Hindlimb muscle (tissue), 1 donor: ENCODE measurements at regions not wholly inside any gene's neighbourhood (a gene's known extent, or its start where the extent isn't known, plus 50 kb on each side); places are given as distances from the start of the nearest gene placed in this dataset.

Experiments
- DNase-seq: peaks from one replicate; pipeline ENCODE4 v3.0.0-alpha.2; 2013

DNA sequence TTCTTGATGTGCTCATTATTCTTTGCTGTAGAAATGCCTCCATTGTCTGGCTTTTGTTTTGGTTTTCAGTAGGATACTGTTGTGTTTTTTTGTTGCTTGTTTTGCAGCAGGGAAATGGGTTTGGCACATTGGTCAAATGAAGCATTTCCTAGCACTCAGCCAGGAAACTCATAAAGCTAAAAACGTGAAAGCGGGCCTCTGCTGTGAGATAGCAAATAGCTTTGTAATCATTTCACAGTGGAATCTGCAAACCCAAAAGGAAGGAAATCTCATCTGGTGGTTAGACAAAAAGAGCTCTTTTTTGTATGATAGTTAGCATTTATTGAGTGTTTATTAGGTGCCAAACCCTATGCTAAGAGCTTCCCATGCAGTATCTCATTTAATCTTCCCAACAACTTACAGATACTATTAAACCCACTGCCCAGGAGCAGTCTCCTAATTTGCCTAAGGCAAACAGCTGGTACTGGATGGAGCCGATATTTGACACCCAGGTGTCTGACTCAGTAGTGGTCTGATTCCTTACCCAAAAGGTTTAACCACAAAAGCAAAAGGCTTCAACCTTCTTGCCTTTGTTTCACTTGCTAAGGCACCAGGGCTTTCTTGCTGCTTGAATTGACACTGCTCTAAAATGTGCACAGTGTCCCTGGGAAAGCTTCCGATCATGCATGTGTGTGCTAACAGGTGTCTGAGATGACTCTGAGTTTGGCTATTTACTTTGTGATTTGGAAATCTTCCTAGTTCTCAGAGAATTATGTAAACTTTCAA, 527.9 kb upstream of the MDFIC2 start:
- no peak for DNase-seq

DNA sequence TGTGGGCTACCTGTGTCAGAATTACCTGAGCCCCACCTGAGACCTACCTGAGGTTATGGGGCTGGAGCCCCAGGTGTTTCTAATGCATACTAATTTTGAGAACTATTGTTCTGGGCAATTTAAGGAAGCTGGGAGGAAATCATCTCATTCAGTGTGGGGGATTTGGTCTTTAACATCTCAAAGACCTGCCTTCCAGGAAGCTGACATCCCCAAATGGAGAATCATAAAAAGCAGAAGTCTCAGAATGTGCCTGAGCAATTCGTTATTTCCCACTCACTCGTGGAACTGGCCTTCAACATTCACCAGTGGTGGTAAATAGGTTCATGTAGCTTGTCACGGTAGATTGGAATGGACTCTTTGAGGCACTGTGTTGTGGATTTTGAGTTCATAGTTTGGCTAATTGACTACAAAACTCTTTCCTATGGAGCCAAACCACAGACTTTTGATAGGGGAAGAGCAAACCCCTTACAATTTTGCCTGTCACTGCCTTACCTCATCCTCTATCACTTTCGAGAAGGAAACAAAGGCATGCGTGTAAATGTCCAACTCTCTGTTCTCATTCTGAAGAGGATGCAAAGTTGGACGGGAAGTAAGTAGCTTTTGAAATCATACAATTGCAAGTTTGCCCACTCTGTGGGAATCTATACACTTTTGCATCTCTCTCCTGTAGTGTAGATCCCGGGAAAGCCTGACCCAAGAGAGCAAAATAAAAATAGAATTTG, 521.0 kb upstream of the MDFIC2 start:
- no peak for DNase-seq

DNA sequence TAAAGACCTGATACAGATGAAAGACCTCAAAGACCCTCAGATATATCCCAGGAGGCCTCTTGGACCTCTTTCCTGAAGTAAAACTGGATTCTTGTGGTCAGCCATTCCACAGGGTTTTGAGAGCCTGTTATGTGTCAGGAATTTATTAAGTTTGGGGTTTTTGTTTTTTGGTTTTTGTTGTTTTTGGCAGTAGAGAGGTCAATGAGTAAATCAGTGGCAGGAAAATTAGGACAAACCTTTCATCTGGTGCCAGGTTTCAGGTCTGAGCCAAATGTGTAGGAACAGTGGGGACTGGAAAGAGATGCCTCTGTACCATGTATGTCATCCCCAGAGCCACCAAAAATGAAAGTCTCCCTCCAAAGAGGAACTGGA, 520.4 kb upstream of the MDFIC2 start:
- no peak for DNase-seq

DNA sequence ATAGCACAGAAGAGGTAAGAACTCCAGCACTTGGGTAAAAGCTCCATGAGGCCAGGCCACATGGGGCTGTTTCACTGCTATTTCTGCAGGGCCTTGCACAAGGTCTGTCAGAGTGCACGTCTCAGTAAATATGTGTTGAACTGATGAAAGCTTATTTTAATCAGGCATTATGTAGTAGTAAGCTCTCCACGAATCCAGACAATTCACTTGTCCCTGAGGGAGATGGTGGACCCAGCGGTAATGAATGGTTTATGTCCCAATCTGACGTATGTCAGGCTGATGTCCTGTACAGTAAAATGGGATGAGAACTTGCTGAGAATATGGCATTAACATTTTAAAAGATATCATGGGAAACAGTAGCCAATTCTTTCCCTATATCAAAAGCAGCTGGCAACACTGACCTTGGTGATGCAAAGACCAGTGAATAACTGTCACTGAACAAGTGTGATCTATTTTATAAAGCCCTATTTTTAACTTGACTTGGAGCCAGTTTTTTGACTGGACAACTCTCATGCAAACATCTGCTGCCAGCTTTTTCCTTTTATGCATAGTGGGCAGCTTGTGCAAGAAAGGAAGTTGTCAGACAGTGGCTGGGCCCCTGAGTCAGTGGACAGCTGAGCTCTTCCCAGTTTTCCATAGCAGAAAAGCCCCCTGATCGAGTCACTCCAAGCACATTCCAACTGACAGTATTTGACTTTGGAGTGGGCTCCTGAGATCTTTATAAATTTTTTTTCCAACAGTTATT, 519.8 kb upstream of the MDFIC2 start:
- no peak for DNase-seq

DNA sequence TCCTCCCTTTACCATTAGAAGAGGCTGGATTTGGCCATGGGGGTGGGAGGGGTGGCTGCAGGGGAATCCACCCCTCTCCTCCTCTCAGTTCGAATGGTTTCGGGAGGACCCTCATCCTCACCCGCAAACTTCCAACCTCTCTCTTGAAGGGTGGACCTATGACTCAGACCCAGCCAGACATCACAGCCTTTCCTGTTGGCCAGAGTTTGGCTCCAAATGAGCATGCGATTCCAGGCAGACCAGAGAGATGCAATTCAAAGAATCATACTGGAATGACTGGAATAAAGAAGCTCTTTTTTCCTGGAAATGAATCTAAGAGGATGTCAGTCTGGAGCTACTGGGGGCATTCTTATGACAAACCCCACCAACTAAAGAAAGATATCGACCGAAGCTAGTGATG, 516.7 kb upstream of the MDFIC2 start:
- no peak for DNase-seq

DNA sequence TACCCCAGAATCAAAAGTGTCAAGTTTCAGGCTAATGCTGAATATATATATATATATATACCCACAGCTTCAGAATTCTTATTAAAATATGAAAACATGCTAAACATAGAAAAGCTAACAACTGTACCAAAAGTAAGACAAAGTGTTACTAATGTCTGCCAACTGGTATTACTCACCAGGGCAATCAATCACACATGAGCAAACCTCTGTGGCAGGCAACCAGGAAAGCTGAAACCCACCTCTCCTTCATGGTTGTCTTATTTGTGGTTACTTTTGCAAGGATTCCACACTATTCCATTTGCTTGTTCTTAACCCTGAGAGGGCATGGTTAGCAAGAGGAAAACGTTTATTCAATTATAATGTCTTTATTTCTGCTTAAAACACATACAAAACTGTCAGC, 512.3 kb upstream of the MDFIC2 start:
- DNase-seq = peak; percentile 10

DNA sequence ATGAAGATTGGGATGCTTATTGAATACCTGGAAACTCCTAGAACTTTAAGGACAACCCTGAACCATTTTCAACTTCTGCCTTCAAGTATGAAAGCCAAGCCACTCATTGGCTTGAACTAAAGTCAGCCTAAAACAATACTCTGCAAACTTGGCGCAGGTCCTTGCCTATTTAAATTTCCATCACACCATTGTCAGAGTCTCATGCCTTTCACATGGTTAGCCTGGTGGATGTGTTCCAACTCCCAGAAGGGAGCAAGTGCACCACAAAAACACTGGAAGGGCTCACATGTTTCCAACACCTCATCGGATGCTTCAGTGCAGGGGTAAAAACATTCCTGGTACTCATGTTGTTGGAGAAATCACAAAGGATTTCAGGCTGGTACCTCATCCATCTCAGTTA, 511.6 kb upstream of the MDFIC2 start:
- DNase-seq = peak; percentile 8

DNA sequence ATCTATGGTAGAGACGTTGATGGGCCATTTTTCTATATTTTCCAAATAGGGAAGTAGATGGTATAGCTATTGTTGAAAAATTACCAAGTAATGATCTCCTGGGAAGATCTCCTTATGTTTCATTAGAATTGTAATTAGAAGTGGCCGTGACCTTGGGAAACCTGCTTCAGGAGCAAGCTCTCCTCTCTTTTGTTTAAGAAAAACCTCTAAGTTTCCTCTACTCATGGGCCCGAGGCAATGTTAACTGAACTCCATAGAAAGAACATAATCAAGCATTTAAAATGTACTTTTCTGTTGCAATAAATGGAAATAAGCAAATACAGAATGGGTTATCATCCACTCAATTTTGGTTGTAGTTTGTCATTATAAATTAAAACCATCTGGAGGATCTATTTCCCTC, 511.2 kb upstream of the MDFIC2 start:
- DNase-seq = no peak

DNA sequence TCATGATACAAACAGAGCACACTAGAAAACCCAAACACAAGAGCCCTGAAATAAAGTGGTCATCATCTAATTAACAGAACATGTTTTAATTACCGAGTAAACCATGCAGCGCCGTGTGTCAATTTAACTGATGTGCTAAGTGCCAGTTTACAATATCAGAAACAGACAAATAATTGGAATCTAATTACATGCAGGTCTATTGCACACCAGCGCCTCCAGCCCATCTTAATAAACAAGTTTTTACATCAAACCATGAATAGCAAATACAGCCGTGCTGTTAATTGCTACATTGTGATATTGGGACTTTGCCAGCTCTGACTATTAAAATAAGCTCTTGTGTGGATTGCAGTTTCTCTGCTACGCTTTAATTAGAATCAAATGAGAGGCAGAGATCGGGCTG, 510.2 kb upstream of the MDFIC2 start:
- DNase-seq = no peak

DNA sequence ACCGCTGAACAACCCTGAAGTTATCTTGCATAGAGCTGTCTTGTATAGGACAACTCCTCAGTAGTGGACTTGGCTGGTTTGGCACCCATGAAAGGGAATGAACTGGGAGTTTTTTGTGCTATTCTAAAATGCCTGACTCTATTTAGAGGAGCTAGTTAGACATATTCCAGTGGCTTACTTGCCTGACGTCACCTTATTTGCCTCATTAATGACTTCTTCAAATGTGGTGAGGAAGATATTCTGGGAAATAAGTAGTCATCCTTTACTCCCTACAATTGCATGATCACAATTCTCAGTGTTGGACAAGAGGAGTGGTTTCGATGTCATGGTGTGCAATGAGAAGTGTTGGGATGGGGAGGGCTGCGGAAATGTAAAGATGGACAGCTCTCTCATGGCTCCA, 509.2 kb upstream of the MDFIC2 start:
- DNase-seq = no peak

DNA sequence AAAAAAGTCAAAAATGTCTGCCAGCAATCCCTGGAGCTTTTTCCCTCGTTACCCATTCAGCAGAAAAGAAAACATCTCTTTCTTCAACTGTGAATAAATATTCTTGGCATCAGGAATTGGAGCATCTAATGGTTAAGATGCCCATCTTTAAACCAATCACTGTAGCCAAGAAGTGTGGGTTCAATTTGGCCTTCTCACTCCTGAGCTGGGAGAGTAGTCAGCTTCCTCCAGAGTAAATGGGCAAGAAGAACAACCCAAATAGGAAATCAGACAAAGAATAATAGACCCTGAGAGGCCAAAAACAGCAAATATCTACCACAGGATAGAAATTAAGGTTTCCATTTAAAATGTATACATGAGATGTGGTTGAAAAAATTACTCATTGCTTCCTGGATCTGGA, 508.0 kb upstream of the MDFIC2 start:
- no peak for DNase-seq

DNA sequence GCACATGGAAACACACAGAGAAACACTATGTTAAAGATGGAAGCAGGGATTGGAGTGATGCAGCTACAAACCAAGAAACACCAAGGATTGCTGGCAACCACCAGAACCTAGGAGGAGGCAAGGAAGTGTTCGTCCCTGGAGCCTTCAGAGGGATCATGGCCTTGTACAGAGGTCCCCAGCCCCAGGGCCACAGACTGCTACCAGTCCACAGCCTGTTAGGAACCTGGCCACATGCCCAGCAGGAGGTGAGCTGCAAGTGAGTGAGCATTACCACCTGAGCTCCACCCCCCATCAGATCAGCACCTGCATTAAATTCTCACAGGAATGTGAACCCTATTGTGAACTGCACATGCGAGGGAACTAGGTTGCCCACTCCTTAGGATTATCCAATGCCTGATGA, 505.7 kb upstream of the MDFIC2 start:
- no peak for DNase-seq

DNA sequence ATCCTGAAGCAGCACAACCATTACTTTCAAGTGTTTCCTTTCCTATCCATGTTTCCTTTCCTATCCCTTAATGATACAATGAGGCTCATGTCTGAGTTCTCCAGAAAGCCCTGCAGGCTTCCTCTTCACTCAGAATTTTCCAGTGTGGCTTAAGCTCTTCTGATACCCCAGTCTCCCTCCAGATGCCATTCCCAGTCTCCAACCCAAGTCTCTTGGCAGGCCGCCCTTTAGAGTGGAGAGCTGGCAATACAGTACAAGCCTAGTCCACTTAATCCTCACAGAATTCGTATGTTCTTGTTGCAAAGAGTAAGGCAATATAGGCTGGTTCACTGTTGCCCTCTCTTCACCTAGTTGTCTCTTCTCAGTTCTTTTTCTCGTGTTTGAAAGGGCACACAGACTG, 503.9 kb upstream of the MDFIC2 start:
- DNase-seq = no peak

DNA sequence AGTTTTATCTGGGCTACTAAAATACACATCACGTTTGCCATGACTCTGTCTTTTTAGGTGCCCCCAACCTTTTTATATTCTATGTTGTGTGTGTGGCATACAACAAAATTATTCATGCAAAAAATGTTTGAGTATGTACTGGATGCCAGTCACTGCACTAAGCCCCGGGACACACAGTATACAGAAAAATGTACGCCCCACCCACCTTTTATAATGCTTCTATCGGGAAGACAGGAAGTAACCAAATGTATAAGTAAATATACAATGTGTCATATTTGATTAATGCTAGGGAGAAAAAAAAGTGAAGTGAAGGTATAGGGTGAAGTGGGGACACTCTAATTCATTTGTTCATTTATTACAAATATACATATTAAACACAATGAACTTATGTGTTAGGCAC, 503.4 kb upstream of the MDFIC2 start:
- DNase-seq = no peak

DNA sequence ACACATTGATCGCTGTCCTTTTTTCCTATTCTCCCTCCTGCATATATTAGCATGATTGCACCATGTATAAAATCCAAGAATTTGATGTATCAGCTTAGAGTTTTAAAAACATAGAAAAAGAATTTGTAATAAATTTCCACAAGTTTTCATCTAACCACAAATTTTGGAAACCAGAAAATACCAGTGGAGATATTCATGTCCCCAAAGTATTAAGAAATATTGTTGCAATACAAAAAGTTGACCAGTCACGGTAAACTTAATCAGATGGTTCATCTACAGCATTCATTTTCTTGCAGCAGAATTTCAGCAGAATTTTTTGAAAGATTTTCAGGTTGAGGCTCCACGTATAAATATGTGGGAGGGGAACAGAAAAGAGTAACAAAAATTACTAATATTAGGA, 500.9 kb upstream of the MDFIC2 start:
- no peak for DNase-seq

DNA sequence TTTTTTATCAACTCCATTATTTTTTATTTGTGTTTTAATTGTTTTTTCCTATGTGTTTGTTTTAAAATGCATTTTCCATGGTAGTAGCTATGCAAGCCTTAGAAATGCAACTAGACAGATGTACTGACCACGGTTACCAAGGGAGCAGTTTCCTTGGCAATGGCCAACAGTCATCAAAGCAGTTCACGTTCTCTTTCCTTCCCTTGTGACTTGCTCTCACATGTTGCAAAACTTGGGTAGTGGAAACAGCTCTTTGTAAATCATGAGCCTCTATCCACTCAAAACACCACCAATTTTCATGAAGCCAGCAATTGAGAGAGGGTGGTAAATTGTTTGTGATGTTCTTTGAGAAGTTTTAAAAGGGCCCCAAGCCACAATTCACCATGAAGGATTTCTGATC, 499.4 kb upstream of the MDFIC2 start:
- DNase-seq = peak; percentile 59

DNA sequence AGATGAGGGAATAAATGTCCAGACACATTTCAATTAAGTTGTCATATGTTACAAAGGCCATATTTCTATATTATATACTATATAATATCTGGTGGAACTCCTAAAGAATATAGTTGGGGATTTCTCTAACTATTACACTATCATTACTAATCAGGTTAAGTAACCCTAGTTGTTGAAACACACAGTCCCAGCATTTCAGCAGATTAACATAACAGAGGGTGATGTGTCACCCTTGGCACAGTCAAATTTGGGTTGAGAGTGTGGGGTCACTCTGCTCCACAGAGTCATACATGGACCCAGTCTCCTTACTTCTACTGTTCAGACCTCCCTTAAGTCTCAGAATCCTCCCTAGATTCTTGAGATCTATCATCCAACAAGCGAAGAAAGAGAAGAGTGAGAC, 496.4 kb upstream of the MDFIC2 start:
- no peak for DNase-seq

DNA sequence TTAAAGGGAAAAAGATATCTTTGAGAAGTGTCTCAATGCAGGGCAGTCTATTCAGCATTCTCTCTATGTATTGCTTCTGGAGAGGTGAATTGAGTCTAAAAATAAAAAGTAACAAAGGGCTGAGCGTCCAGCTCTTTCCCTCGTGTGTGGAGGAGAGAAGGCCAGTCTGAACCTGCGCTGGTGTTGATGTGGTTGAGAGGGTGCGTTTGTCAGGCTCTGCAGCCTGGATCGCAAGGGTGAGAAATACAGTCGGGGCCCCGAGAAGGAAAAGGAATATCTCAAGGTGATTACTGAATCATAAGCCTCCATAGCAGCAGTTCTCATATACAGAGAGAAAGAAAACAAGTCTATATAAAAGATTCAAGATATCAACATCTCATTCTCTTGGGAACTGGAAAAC, 494.1 kb upstream of the MDFIC2 start:
- no peak for DNase-seq

DNA sequence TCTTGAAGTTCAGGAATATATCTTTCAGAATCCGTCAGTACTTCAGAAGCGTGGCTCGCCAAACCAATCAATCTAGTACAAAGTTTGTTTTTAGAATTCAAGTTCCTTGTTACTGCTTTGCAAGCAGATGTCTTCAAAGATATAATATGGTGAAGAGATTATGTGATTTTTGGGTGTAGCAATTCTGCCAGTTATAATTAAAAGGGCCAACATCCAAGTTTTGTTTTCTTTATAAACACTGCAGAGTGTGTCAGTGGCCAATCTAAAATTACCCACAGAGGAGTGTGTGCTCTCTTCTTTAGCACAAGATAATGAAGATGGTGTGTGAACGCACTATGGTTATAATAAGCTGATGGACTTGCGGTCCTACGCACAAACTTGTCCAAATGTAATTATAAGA, 493.6 kb upstream of the MDFIC2 start:
- DNase-seq = no peak

DNA sequence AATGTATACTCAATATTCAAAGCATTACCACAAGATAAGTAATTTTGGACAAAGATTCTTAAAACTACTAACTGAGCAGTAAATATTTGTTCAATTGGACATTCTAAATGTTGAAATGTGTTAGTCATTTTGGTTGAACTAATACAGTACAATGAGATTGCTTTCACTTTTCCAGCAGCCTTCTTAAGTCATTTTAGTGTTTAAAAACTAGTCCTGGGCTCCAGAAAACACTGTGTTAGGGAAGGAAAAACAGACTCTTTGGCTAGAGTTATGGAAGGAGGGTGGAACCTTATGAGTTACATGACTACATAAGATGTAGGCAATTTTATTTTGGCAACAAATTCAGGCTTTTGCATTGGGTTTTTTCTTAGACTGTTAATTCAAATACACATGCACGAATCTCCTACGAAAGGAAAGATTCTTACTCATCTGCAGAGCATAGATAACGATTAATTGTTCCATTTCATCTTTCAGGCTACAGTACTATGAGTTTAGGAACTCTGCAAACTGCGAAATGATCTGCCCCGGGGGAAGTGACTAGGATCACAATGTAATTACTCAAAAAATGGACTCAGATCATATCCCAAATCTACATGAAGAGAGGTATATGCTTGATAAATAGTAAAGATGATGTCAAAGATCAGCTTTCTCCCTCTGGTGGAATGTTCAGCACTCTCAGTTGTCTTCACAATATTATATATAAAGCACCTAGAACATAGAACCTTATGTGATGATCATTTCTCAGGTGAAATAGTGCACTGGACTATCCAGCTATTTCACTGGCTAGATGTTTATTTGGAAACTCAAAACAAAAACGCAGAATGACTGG, 492.8 kb upstream of the MDFIC2 start:
- peak; percentile 69 for DNase-seq

DNA sequence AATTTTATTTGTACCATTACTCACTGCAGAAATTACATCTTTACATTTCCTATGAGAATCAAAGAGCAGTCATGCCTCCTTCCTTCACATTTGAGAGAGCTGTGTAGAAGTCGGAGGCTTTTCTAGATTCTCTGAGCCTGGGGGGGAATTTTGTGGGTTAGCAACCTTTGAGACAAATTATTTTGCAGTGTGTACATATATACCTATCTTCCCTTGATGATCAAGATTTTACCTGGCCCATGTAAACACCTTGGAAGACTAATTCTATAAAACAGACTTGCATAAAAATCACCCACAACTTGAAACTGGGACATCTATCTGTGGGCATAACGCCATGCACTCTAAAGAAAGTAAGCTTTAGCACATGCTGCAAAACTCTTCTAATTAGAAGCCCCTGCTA, 491.5 kb upstream of the MDFIC2 start:
- DNase-seq = no peak

DNA sequence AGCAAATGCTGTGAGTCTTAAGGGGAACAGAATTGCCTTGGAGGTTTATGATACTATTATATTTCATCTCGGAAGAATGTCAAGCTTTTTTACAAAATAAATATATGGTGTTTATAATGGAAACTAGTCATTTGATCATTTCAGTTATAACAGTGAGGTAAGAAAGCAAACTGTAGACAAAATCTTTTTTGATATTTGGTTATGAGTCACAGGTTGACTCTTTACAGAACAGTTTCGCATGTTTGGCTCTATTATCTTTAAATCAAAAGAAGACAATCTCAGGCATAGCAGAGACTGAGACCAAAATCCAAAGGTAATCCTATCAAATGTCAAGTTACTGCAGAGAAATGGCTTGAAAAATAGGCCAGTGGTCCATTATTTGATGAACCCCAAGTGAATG, 490.9 kb upstream of the MDFIC2 start:
- no peak for DNase-seq

DNA sequence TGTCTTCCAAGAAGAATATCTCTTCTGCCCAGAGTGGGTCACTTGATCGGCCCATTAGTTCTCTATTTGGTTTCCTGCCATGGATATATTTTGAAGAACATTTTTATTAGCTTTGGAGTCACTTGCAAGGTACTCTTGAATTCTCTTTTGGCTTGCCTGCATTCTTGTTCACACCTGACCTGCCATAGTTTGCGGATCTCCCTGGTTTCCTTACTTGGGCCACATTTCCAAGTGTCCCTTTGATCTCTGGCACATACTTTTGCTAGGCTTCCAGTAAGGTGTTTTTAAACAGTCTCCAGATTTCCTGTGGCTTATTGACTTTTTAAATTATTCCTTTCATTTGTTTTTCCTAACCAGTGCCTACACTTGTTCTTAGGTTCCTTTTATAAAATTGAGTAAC, 488.5 kb upstream of the MDFIC2 start:
- no peak for DNase-seq
